ENCODE measurements at regions not wholly inside any gene's neighbourhood (a gene's known extent, or its start where the extent isn't known, plus 50 kb on each side); places are given as distances from the start of the nearest gene placed in this dataset.

GRCh38 chr18:71426441-71426840 lies 1117.7 kb downstream of the CBLN2 start:
- Histone ChIP-seq H3K9me3 (ENCODE audit: control insufficient read depth, low read length) (no peaks in the 10 kb centered on the region), H3K4me3 (ENCODE audit: low read length in 2 of 2) (no peak overlapping the region), H3K27ac (ENCODE audit: low read depth in 1 of 2, low read length in 2 of 2) (no peak overlapping the region), H3K4me1 (ENCODE audit: control insufficient read depth in 1 of 2, insufficient read depth in 2 of 2, low read length in 2 of 2) (no peaks in the 10 kb centered on the region), H3K27me3 (ENCODE audit: control insufficient read depth in 1 of 2, insufficient read depth in 2 of 2, low read length in 1 of 2) (no peaks in the 10 kb centered on the region), H3K36me3 (ENCODE audit: control insufficient read depth in 1 of 2, insufficient read depth in 2 of 2, low read length in 1 of 2) (no peaks in the 10 kb centered on the region)
- intact Hi-C loops (cut with DNase I), result no loop called here
- no peak for DNase-seq
- no peak for ATAC-seq (ENCODE audit: low FRiP score)

GRCh38 chr18:71405169-71405809 lies 1116.4 kb downstream of the SOCS6 start:
- WGBS, 2 donors, result 80 to 83% methylated on average over 8 of the region's 8 CpGs
- no peak overlapping the region for H3K27ac ChIP-seq (ENCODE audit: low read depth in 1 of 2, low read length in 2 of 2)
- DNase-seq (no peak), ATAC-seq (ENCODE audit: low FRiP score) (no peak)
- no peaks in the 10 kb centered on the region for H3K27me3 ChIP-seq (ENCODE audit: control insufficient read depth in 1 of 2, insufficient read depth in 2 of 2, low read length in 1 of 2)
- no peaks in the 10 kb centered on the region for H3K9me3 ChIP-seq (ENCODE audit: control insufficient read depth, low read length)
- no peaks in the 10 kb centered on the region for H3K36me3 ChIP-seq (ENCODE audit: control insufficient read depth in 1 of 2, insufficient read depth in 2 of 2, low read length in 1 of 2)
- H3K4me3 ChIP-seq (ENCODE audit: low read length in 2 of 2), result no peak overlapping the region
- H3K4me1 ChIP-seq (ENCODE audit: control insufficient read depth in 1 of 2, insufficient read depth in 2 of 2, low read length in 2 of 2), result no peaks in the 10 kb centered on the region
- intact Hi-C loops (cut with DNase I), result no loop called here

DNA sequence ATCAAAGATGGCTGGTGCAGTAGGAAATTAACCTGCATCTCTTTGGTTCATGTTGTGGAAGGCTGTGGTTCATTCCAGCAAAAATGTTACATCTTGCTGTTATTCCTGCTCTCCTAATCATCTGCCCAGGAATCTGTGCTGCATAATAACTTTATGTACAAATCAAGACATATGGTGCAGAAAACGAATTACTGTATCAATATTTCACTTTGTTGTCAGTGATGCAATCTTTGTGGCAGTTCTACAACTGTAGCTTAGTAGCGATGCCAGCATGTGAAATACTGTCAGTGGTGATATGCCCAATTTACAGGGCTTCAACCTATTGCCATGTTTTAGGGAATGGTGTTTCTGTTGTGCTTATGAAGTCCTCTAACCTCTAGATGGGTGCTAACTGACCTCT lies 1114.7 kb downstream of the SOCS6 start:
- no peak overlapping the region for H3K4me3 ChIP-seq (ENCODE audit: low read length in 2 of 2)
- H3K27ac ChIP-seq (ENCODE audit: low read depth in 1 of 2, low read length in 2 of 2), result no peak overlapping the region
- WGBS, 2 donors, result 59 to 68% methylated on average over 2 of the region's 2 CpGs
- H3K4me1 ChIP-seq (ENCODE audit: control insufficient read depth in 1 of 2, insufficient read depth in 2 of 2, low read length in 2 of 2), result no peaks in the 10 kb centered on the region
- H3K9me3 ChIP-seq (ENCODE audit: control insufficient read depth, low read length), result no peaks in the 10 kb centered on the region
- DNase-seq, result no peak
- no peaks in the 10 kb centered on the region for H3K27me3 ChIP-seq (ENCODE audit: control insufficient read depth in 1 of 2, insufficient read depth in 2 of 2, low read length in 1 of 2)
- intact Hi-C loops (cut with DNase I), result no loop called here
- no peak for ATAC-seq (ENCODE audit: low FRiP score)
- no peaks in the 10 kb centered on the region for H3K36me3 ChIP-seq (ENCODE audit: control insufficient read depth in 1 of 2, insufficient read depth in 2 of 2, low read length in 1 of 2)

- H3K9me3 ChIP-seq (ENCODE audit: control insufficient read depth, low read length), result no peaks in the 10 kb centered on the region
- no peak overlapping the region for H3K27ac ChIP-seq (ENCODE audit: low read depth in 1 of 2, low read length in 2 of 2)
- no peaks in the 10 kb centered on the region for H3K36me3 ChIP-seq (ENCODE audit: control insufficient read depth in 1 of 2, insufficient read depth in 2 of 2, low read length in 1 of 2)
- ATAC-seq (ENCODE audit: low FRiP score) (no peak), DNase-seq (no peak)
- WGBS, 2 donors, result 40 to 41% methylated on average over 4 of the region's 4 CpGs
- H3K27me3 ChIP-seq (ENCODE audit: control insufficient read depth in 1 of 2, insufficient read depth in 2 of 2, low read length in 1 of 2), result no peaks in the 10 kb centered on the region
- H3K4me1 ChIP-seq (ENCODE audit: control insufficient read depth in 1 of 2, insufficient read depth in 2 of 2, low read length in 2 of 2), result no peaks in the 10 kb centered on the region
- intact Hi-C loops (cut with DNase I), result no loop called here
- no peak overlapping the region for H3K4me3 ChIP-seq (ENCODE audit: low read length in 2 of 2)
Observed at GRCh38 chr18:71398531-71398930, 1109.7 kb downstream of the SOCS6 start.

DNA sequence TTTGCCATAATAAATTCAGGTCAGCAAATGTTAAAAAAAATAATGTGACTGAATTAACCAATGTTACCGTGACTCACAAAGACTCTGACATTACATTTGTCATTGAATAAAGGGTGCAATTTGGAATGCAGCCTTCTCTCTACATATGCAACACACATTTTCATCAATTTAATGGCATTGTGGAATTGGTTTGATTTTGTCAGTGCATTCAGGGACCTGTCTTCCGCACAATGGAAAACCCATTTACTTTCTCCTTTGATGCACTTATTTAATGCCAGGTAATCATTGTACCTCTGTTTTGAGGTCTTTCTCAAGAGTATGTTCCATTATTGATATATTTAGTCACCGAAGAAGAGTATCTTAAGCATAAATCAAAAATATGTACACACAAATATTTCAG lies 1099.3 kb downstream of the SOCS6 start:
- H3K27me3 ChIP-seq (ENCODE audit: control insufficient read depth in 1 of 2, insufficient read depth in 2 of 2, low read length in 1 of 2), result no peaks in the 10 kb centered on the region
- H3K27ac ChIP-seq (ENCODE audit: low read depth in 1 of 2, low read length in 2 of 2), result no peak overlapping the region
- intact Hi-C loops (cut with DNase I), result no loop called here
- no peaks in the 10 kb centered on the region for H3K36me3 ChIP-seq (ENCODE audit: control insufficient read depth in 1 of 2, insufficient read depth in 2 of 2, low read length in 1 of 2)
- DNase-seq (no peak), ATAC-seq (ENCODE audit: low FRiP score) (no peak)
- H3K9me3 ChIP-seq (ENCODE audit: control insufficient read depth, low read length), result no peaks in the 10 kb centered on the region
- H3K4me3 ChIP-seq (ENCODE audit: low read length in 2 of 2), result no peak overlapping the region
- 80 to 86% methylated on average over 3 of the region's 3 CpGs for WGBS, 2 donors
- H3K4me1 ChIP-seq (ENCODE audit: control insufficient read depth in 1 of 2, insufficient read depth in 2 of 2, low read length in 2 of 2), result no peaks in the 10 kb centered on the region

GRCh38 chr18:71374294-71375000 lies 1085.6 kb downstream of the SOCS6 start:
- H3K4me3 ChIP-seq (ENCODE audit: low read length in 2 of 2), result no peak overlapping the region
- ATAC-seq (ENCODE audit: low FRiP score), result no peak
- intact Hi-C loops (cut with DNase I), result no loop called here

DNA sequence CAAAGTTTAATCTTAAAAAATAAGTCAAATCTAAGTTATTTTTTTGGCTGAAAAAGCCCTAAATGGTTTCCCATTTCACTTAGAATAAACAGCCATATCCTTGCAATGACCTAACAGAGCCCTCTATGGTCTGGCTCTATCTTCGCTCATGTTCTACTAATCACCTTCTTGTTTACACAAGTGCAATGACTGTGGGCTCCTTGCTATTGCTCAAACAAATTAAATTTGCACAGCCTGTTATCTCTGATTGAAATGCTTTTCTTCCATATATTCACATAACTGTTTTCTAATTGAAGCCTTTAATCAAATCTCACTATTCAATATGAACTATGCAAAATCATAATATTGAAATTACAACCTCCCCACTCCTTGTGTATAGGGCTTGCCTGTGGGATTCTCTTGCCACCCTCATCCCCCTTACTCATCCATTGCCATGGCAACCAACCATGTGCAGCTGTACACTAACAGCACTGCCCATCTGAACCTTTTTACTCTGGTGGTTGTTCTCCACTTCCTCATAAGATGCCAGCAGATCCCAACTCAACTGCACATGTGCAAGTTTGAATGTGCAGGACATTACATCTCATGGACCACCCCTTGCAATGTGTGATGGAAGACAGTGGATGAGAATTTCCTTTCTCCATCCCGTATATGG lies 1083.2 kb downstream of the SOCS6 start:
- intact Hi-C loops (cut with DNase I), result no loop called here
- DNase-seq, result no peak
- no peaks in the 10 kb centered on the region for H3K4me1 ChIP-seq (ENCODE audit: control insufficient read depth in 1 of 2, insufficient read depth in 2 of 2, low read length in 2 of 2)
- H3K36me3 ChIP-seq (ENCODE audit: control insufficient read depth in 1 of 2, insufficient read depth in 2 of 2, low read length in 1 of 2), result no peaks in the 10 kb centered on the region
- H3K9me3 ChIP-seq (ENCODE audit: control insufficient read depth, low read length), result no peaks in the 10 kb centered on the region
- ATAC-seq (ENCODE audit: low FRiP score), result no peak
- H3K27me3 ChIP-seq (ENCODE audit: control insufficient read depth in 1 of 2, insufficient read depth in 2 of 2, low read length in 1 of 2), result no peaks in the 10 kb centered on the region
- H3K4me3 ChIP-seq (ENCODE audit: low read length in 2 of 2), result no peak overlapping the region
- 64 to 71% methylated on average over 2 of the region's 2 CpGs for WGBS, 2 donors
- H3K27ac ChIP-seq (ENCODE audit: low read depth in 1 of 2, low read length in 2 of 2), result no peak overlapping the region

More at GRCh38 chr18:71374294-71375000, 1085.6 kb downstream of the SOCS6 start:
- H3K4me1 ChIP-seq (ENCODE audit: control insufficient read depth in 1 of 2, insufficient read depth in 2 of 2, low read length in 2 of 2), result no peaks in the 10 kb centered on the region
- H3K9me3 ChIP-seq (ENCODE audit: control insufficient read depth, low read length), result no peaks in the 10 kb centered on the region
- H3K27me3 ChIP-seq (ENCODE audit: control insufficient read depth in 1 of 2, insufficient read depth in 2 of 2, low read length in 1 of 2), result no peaks in the 10 kb centered on the region
- no peak for DNase-seq
- H3K27ac ChIP-seq (ENCODE audit: low read depth in 1 of 2, low read length in 2 of 2), result no peak overlapping the region
- 52 to 57% methylated on average over 5 of the region's 5 CpGs for WGBS, 2 donors
- H3K36me3 ChIP-seq (ENCODE audit: control insufficient read depth in 1 of 2, insufficient read depth in 2 of 2, low read length in 1 of 2), result no peaks in the 10 kb centered on the region

- Histone ChIP-seq H3K9me3 (ENCODE audit: control insufficient read depth, low read length) (peaks cover 2% of the 10 kb centered on the region), H3K36me3 (ENCODE audit: control insufficient read depth in 1 of 2, insufficient read depth in 2 of 2, low read length in 1 of 2) (no peaks in the 10 kb centered on the region), H3K27me3 (ENCODE audit: control insufficient read depth in 1 of 2, insufficient read depth in 2 of 2, low read length in 1 of 2) (no peaks in the 10 kb centered on the region), H3K4me3 (ENCODE audit: low read length in 2 of 2) (no peak overlapping the region), H3K4me1 (ENCODE audit: control insufficient read depth in 1 of 2, insufficient read depth in 2 of 2, low read length in 2 of 2) (no peaks in the 10 kb centered on the region), H3K27ac (ENCODE audit: low read depth in 1 of 2, low read length in 2 of 2) (no peak overlapping the region)
- intact Hi-C loops (cut with DNase I), result no loop called here
- WGBS, 2 donors, result 71 to 75% methylated on average over 7 of the region's 7 CpGs
- no peak for ATAC-seq (ENCODE audit: low FRiP score)
- DNase-seq, result no peak
Observed at GRCh38 chr18:71370671-71371445, 1082.0 kb downstream of the SOCS6 start.

Measured in aorta (tissue), 5 donors.